ENCODE measurements at regions not wholly inside any gene's neighbourhood (a gene's known extent, or its start where the extent isn't known, plus 50 kb on each side); places are given as distances from the start of the nearest gene placed in this dataset.

GRCh38 chr7:131692131-131692960 lies 135.9 kb upstream of the PODXL start:
- TF ChIP-seq CTCF (conservative IDR thresholded peaks at IDR 0.05; ENCODE audit: control insufficient read depth, insufficient read depth, low read depth, low read length), result peak; percentile 80
- no peak overlapping the region for H3K4me3 ChIP-seq (ENCODE audit: control insufficient read depth, low read depth, low read length)
- DNase-seq (ENCODE audit: low read depth), result peak; percentile 35

GRCh38 chr7:131691454-131692130 lies 135.2 kb upstream of the PODXL start:
- H3K4me3 ChIP-seq (ENCODE audit: control insufficient read depth, low read depth, low read length), result no peak overlapping the region
- DNase-seq (ENCODE audit: low read depth), result no peak
- TF ChIP-seq CTCF (conservative IDR thresholded peaks at IDR 0.05; ENCODE audit: control insufficient read depth, insufficient read depth, low read depth, low read length), result no peak

GRCh38 chr7:131690441-131690840 lies 134.0 kb upstream of the PODXL start:
- no peak for TF ChIP-seq CTCF (conservative IDR thresholded peaks at IDR 0.05; ENCODE audit: control insufficient read depth, insufficient read depth, low read depth, low read length)
- no peak for DNase-seq (ENCODE audit: low read depth)
- H3K4me3 ChIP-seq (ENCODE audit: control insufficient read depth, low read depth, low read length), result no peak overlapping the region

- no peak for DNase-seq (ENCODE audit: low read depth)
- H3K4me3 ChIP-seq (ENCODE audit: control insufficient read depth, low read depth, low read length), result no peak overlapping the region
- TF ChIP-seq CTCF (conservative IDR thresholded peaks at IDR 0.05; ENCODE audit: control insufficient read depth, insufficient read depth, low read depth, low read length), result no peak
Observed at GRCh38 chr7:131689662-131690234, 133.3 kb upstream of the PODXL start.

- peak; percentile 98 for TF ChIP-seq CTCF (conservative IDR thresholded peaks at IDR 0.05; ENCODE audit: control insufficient read depth, insufficient read depth, low read depth, low read length)
- DNase-seq (ENCODE audit: low read depth), result peak; percentile 62
- H3K4me3 ChIP-seq (ENCODE audit: control insufficient read depth, low read depth, low read length), result no peak overlapping the region
Observed at GRCh38 chr7:131688738-131689661, 132.6 kb upstream of the PODXL start.

GRCh38 chr7:131687296-131687695 lies 130.9 kb upstream of the PODXL start:
- DNase-seq (ENCODE audit: low read depth), result no peak
- H3K4me3 ChIP-seq (ENCODE audit: control insufficient read depth, low read depth, low read length), result no peak overlapping the region
- TF ChIP-seq CTCF (conservative IDR thresholded peaks at IDR 0.05; ENCODE audit: control insufficient read depth, insufficient read depth, low read depth, low read length), result no peak

All from fibroblast of mammary gland (primary cell).